GM12875 (cell line): ENCODE measurements at regions not wholly inside any gene's neighbourhood (a gene's known extent, or its start where the extent isn't known, plus 50 kb on each side); places are given as distances from the start of the nearest gene placed in this dataset.

Experiments used
- H3K4me3 ChIP-seq: one replicate; pipeline ENCODE4 v1.5.1; 2011; ENCODE audit warnings: low read depth, low read length, control low read depth
- CTCF ChIP-seq: IDR thresholded peaks from 2 replicates; pipeline ENCODE4 v1.5.1; 2011; ENCODE audit warnings: low read depth, mild to moderate bottlenecking, control low read depth, inconsistent platforms, low read length, moderate library complexity, borderline replicate concordance; ENCODE audit not compliant: insufficient read depth

GRCh38 chr2:239828192-239828972 lies 196.8 kb downstream of the NDUFA10 start:
- TF ChIP-seq CTCF = no peak
- no peak overlapping the region for H3K4me3 ChIP-seq

GRCh38 chr2:239827523-239827890 lies 197.6 kb downstream of the NDUFA10 start:
- no peak for TF ChIP-seq CTCF
- no peak overlapping the region for H3K4me3 ChIP-seq

GRCh38 chr2:239826786-239827522 lies 198.2 kb downstream of the NDUFA10 start:
- TF ChIP-seq CTCF = no peak

GRCh38 chr2:239826376-239826775 lies 198.8 kb downstream of the NDUFA10 start:
- no peak overlapping the region for H3K4me3 ChIP-seq
- no peak for TF ChIP-seq CTCF

More at GRCh38 chr2:239826786-239827522, 198.2 kb downstream of the NDUFA10 start:
- H3K4me3 ChIP-seq = no peak overlapping the region

GRCh38 chr2:239825705-239825979 lies 199.5 kb downstream of the NDUFA10 start:
- no peak overlapping the region for H3K4me3 ChIP-seq
- TF ChIP-seq CTCF = no peak

GRCh38 chr2:239824866-239825704 lies 200.1 kb downstream of the NDUFA10 start:
- no peak for TF ChIP-seq CTCF
- H3K4me3 ChIP-seq = no peak overlapping the region
